ENCODE measurements at regions not wholly inside any gene's neighbourhood (a gene's known extent, or its start where the extent isn't known, plus 50 kb on each side); places are given as distances from the start of the nearest gene placed in this dataset.

GRCh38 chr10:94115725-94116124 lies 122.0 kb downstream of the PLCE1 start (continued):
- TF ChIP-seq CDX4 (CRISPR knock-in tag; IDR thresholded peaks at IDR 0.05; ENCODE audit: borderline replicate concordance) (no peak), PRRX2 (CRISPR knock-in tag; IDR thresholded peaks at IDR 0.05) (no peak), ZNF425 (CRISPR knock-in tag; conservative IDR thresholded peaks at IDR 0.05) (no peak), FOXK1 (CRISPR knock-in tag; IDR thresholded peaks at IDR 0.05) (no peak), AR (CRISPR knock-in tag; IDR thresholded peaks at IDR 0.05) (no peak), MYBL2 (CRISPR knock-in tag; IDR thresholded peaks at IDR 0.05) (no peak), ZNF219 (CRISPR knock-in tag; IDR thresholded peaks at IDR 0.05; ENCODE audit: borderline replicate concordance) (no peak), ZMAT4 (CRISPR knock-in tag; IDR thresholded peaks at IDR 0.05) (no peak)

GRCh38 chr10:94116848-94117247 lies 123.1 kb downstream of the PLCE1 start:
- Mint-ChIP-seq H3K9me3 (peaks cover 18% of the 10 kb centered on the region), H3K36me3 (peaks cover 3% of the 10 kb centered on the region; the same call in 1 of the 2 replicates), H3K27me3 (ENCODE audit: low read depth) (no peaks in the 10 kb centered on the region), H3K4me1 (no peaks in the 10 kb centered on the region), H3K4me3 (no peak overlapping the region), H3K27ac (no peak overlapping the region)
- ATAC-seq (no peak), DNase-seq (ENCODE audit: low spot score) (no peak)
- POLR2A ChIA-PET = no interaction called here
- CTCF ChIA-PET = no interaction called here
- TF ChIP-seq NR3C1 (CRISPR knock-in tag; conservative IDR thresholded peaks at IDR 0.05; ENCODE audit: low read depth) (no peak), MYBL2 (CRISPR knock-in tag; IDR thresholded peaks at IDR 0.05) (no peak), ESRRA (CRISPR knock-in tag; IDR thresholded peaks at IDR 0.05; ENCODE audit: borderline replicate concordance) (no peak), SMAD3 (CRISPR knock-in tag; IDR thresholded peaks at IDR 0.05; ENCODE audit: borderline replicate concordance) (no peak), AFF4 (CRISPR knock-in tag; IDR thresholded peaks at IDR 0.05; ENCODE audit: borderline replicate concordance) (no peak), ETV6 (CRISPR knock-in tag; IDR thresholded peaks at IDR 0.05) (no peak), HMGXB4 (CRISPR knock-in tag; IDR thresholded peaks at IDR 0.05) (no peak), ZNF532 (CRISPR knock-in tag; IDR thresholded peaks at IDR 0.05; ENCODE audit: borderline replicate concordance) (no peak), SMAD4 (CRISPR knock-in tag; IDR thresholded peaks at IDR 0.05) (no peak)

Data from WTC11 (cell line).